Transverse colon (tissue), 4 donors: ENCODE measurements at regions not wholly inside any gene's neighbourhood (a gene's known extent, or its start where the extent isn't known, plus 50 kb on each side); places are given as distances from the start of the nearest gene placed in this dataset.
"Not testable (repeated sequence)": the region's sequence is repeated elsewhere in the genome, so short reads cannot be mapped to it uniquely, and the experiment has no call there.

Experiments used
- DNase-seq: peaks from one replicate; pipeline ENCODE4 v3.0.0-alpha.2; 2019
- H3K27ac ChIP-seq, 4 donors: fragments of 200-600 bp; sonication (generic); 2 replicates each; pipeline ENCODE4 v1.5.1; 2016 to 2018; ENCODE audit warnings: inconsistent platforms in 4 of 4
- H3K27me3 ChIP-seq: fragments of 200-600 bp; sonication (generic); 2 replicates; pipeline ENCODE4 v1.5.1; 2017; ENCODE audit warnings: inconsistent platforms
- H3K36me3 ChIP-seq, 4 donors: fragments of 200-600 bp; sonication (generic); 2 replicates each; pipeline ENCODE4 v1.5.1; 2017 to 2019; ENCODE audit warnings: inconsistent platforms in 4 of 4
- H3K4me1 ChIP-seq, 4 donors: fragments of 200-600 bp; sonication (generic); 2 replicates each; pipeline ENCODE4 v1.5.1; 2017 to 2020; ENCODE audit warnings: inconsistent platforms in 4 of 4
- H3K4me3 ChIP-seq, 4 donors: fragments of 200-600 bp; sonication (generic); 1 replicate in 1 of 4; 2 replicates in 3 of 4; pipeline versions ENCODE4 v1.5.1 to v1.6.1; 2017 to 2019; ENCODE audit warnings: inconsistent platforms in 4 of 4
- H3K9me3 ChIP-seq, 2 donors: fragments of 200-600 bp; sonication (generic); 2 replicates each; pipeline ENCODE4 v1.5.1; 2017 to 2019; ENCODE audit warnings: inconsistent platforms in 2 of 2
- CTCF ChIP-seq, 5 experiments: fragments of 200-600 bp in 3 of 5; fragments of 450-650 bp in 2 of 5; sonication (generic) in 3 of 5; IDR thresholded peaks; 1 replicate in 2 of 5; 2 replicates in 3 of 5; pipeline ENCODE4 v1.5.1; 2016 to 2017; ENCODE audit warnings: antibody characterized with exemption in 5 of 5, inconsistent platforms in 3 of 5, mild to moderate bottlenecking in 2 of 5, moderate library complexity in 1 of 5
- EP300 ChIP-seq: sonication (generic); formaldehyde crosslinking; IDR thresholded peaks from one replicate; pipeline ENCODE4 v1.6.1; 2017; ENCODE audit warnings: antibody characterized with exemption, low read depth
- POLR2A ChIP-seq: fragments of 450-650 bp; IDR thresholded peaks from one replicate; pipeline ENCODE4 v1.6.1; 2016; ENCODE audit warnings: antibody characterized with exemption, mild to moderate bottlenecking, moderate library complexity
- POLR2AphosphoS5 ChIP-seq, 3 donors: sonication (generic); formaldehyde crosslinking; IDR thresholded peaks; one replicate each; pipeline ENCODE4 v1.6.1; 2016; ENCODE audit warnings: antibody characterized with exemption in 3 of 3
- WGBS, 2 donors: methylation state at CpG; one replicate each; pipeline ENCODE4 v1.1.5; 2018; ENCODE audit warnings: low coverage in 1 of 2; 5-methylcytosine and 5-hydroxymethylcytosine counted together
- in situ Hi-C, 4 donors: fragments of 200-750 bp; cut with MboI; loops; one replicate each; pipeline versions ENCODE4 v1.15.0 to v1.15.1; 2017; ENCODE audit warnings: low sequenced_read_pairs in 3 of 4, low pct_ligation_motif_present in 1 of 4, low pct_unique_long_range_greater_than_20kb in 1 of 4
- intact Hi-C: fragments of 100-400 bp; cut with DNase I; formaldehyde crosslinking; loops from one replicate; pipeline ENCODE4 v1.15.1; 2023; ENCODE audit warnings: low total_unique reads

DNA sequence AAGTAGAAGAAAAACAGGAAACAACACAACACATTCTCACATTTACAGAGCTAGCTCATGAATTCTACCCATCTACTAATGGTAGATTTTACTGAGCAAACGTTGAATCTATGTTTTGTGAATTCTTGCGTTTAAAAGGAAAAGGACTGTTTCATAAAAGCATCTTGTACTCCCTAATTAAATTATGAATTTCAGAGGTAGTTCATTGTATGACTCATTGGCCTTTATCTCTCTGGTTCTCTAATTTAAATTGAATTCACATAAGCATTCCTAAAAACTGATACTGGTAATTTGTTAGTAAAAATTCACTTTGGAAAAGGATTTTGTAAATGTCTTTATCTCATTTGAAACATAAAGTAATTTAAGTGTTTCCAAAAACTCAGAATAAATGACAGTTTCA is 687.3 kb downstream of the BRINP3 start:
- 76 to 89% methylated on average over 2 of the region's 2 CpGs for WGBS, 2 donors
- DNase-seq = no peak
- Histone ChIP-seq H3K9me3 (no peaks in the 10 kb centered on the region), H3K4me1 (no peaks in the 10 kb centered on the region), H3K36me3 (no peaks in the 10 kb centered on the region), H3K27me3 (no peaks in the 10 kb centered on the region), H3K27ac (no peak overlapping the region), H3K4me3 (no peak overlapping the region)
- in situ Hi-C loops = no loop called here
- TF ChIP-seq POLR2AphosphoS5 (IDR thresholded peaks at IDR 0.05) (no peak), EP300 (no peak), POLR2A (no peak), CTCF (IDR thresholded peaks at IDR 0.05) (no peak)
- intact Hi-C loops = no loop called here

GRCh38 chr1:189803364-189803763 is 674.3 kb downstream of the BRINP3 start:
- no peaks in the 10 kb centered on the region for H3K27me3 ChIP-seq
- intact Hi-C loops = no loop called here
- in situ Hi-C loops = no loop called here

GRCh38 chr1:189804352-189804751 is 673.3 kb downstream of the BRINP3 start:
- 75 to 86% methylated on average over 1 to 2 of the region's 2 CpGs for WGBS, 2 donors
- no peak for DNase-seq
- H3K27me3 ChIP-seq = no peaks in the 10 kb centered on the region
- intact Hi-C loops = no loop called here
- no peak overlapping the region for H3K27ac ChIP-seq
- H3K4me1 ChIP-seq = no peaks in the 10 kb centered on the region
- no peaks in the 10 kb centered on the region for H3K9me3 ChIP-seq
- H3K36me3 ChIP-seq = no peaks in the 10 kb centered on the region
- in situ Hi-C loops = no loop called here
- no peak overlapping the region for H3K4me3 ChIP-seq
- no peak for TF ChIP-seq POLR2AphosphoS5 (IDR thresholded peaks at IDR 0.05)
- no peak for TF ChIP-seq POLR2A
- no peak for TF ChIP-seq CTCF (IDR thresholded peaks at IDR 0.05)
- TF ChIP-seq EP300 = no peak

More at GRCh38 chr1:189803364-189803763, 674.3 kb downstream of the BRINP3 start:
- WGBS, 2 donors = 45 to 50% methylated on average over 2 of the region's 3 CpGs
- H3K9me3 ChIP-seq = no peaks in the 10 kb centered on the region
- TF ChIP-seq POLR2AphosphoS5 (IDR thresholded peaks at IDR 0.05) (no peak), EP300 (no peak)
- DNase-seq = no peak
- H3K27ac ChIP-seq = no peak overlapping the region
- no peaks in the 10 kb centered on the region for H3K36me3 ChIP-seq
- no peaks in the 10 kb centered on the region for H3K4me1 ChIP-seq
- no peak overlapping the region for H3K4me3 ChIP-seq

DNA sequence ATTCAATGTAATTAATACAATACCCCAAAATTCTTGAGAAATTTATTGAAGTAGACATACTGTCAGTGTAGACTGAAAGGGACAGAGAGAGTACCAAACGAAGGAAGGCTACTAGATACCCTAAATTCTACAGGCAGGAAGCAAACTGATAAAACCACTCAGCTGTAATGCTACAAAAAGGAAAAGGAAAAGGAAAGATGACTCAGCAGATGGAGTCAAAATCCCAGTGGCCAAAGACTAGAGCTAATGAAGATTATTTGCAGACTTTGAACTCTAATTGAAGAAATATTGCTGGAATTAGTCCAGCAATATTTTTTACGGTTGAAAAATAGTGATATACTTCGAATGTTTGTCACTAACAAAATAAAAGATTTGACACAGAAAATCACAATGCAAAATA is 671.9 kb downstream of the BRINP3 start:
- in situ Hi-C loops = no loop called here
- intact Hi-C loops = no loop called here

DNA sequence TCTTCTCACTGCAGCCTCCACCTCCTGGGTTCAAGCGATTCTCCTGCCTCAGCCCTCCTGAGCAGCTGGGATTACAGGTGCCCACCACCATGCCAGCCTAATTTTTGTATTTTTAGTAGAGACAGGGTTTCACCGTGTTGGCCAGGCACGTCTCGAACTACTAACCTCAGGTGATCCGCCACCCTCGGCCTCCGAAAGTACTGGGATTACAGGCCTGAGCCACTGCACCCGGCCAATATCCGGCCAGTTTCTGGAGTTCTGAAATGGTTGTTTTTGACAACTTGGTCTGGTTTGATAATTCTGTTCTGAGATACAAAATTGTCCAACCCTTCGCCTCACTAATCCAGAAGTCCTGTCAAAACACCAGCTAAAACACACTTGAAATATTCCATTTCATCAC is 667.0 kb downstream of the BRINP3 start:
- 93 to 94% methylated on average over 9 to 10 of the region's 10 CpGs for WGBS, 2 donors
- H3K27ac ChIP-seq, DNase-seq, H3K27me3 ChIP-seq, H3K36me3 ChIP-seq, intact Hi-C loops, H3K9me3 ChIP-seq, H3K4me3 ChIP-seq, in situ Hi-C loops, H3K4me1 ChIP-seq: not testable (repeated sequence)

More for the DNA sequence above, 671.9 kb downstream of the BRINP3 start:
- Histone ChIP-seq H3K36me3 (no peaks in the 10 kb centered on the region), H3K4me3 (no peak overlapping the region), H3K27me3 (no peaks in the 10 kb centered on the region), H3K27ac (no peak overlapping the region), H3K9me3 (no peaks in the 10 kb centered on the region), H3K4me1 (no peaks in the 10 kb centered on the region)
- TF ChIP-seq POLR2AphosphoS5 (IDR thresholded peaks at IDR 0.05) (no peak), POLR2A (no peak), CTCF (IDR thresholded peaks at IDR 0.05) (no peak), EP300 (no peak)
- WGBS, 2 donors = 71 to 75% methylated on average over 3 of the region's 3 CpGs
- no peak for DNase-seq
